Endothelial cell of umbilical vein (primary cell): ENCODE measurements at regions not wholly inside any gene's neighbourhood (a gene's known extent, or its start where the extent isn't known, plus 50 kb on each side); places are given as distances from the start of the nearest gene placed in this dataset.

Experiments used
- BruUV-seq: library from RNA; stranded (reverse); fragments of 400-500 nt; replicated peaks from 2 replicates; lab custom pipeline; 2021; lab: Mats Ljungman, UMichigan
- CTCF ChIA-PET: fragments of 300-600, 350-600 bp; sonication (Branson Sonifier 250); formaldehyde crosslinking; loops from one replicate; lab custom pipeline; 2021; ENCODE audit warnings: antibody characterized with exemption, inconsistent platforms; lab: Charles Lee
- POLR2A ChIA-PET: fragments of 300-600, 350-600 bp; sonication (Branson Sonifier 250); formaldehyde crosslinking; loops from one replicate; lab custom pipeline; 2021; ENCODE audit warnings: antibody characterized with exemption, inconsistent platforms; lab: Charles Lee
- DNase-seq: peaks from one replicate; pipeline ENCODE4 v3.0.0-alpha.2; 2011; ENCODE audit warnings: low read depth, low spot score
- FAIRE-seq: peaks from 2 replicates; lab custom pipeline; 2011; peaks lifted over from hg19 to GRCh38; lab: Jason Lieb, UNC
- H2AFZ ChIP-seq: 2 replicates; pipeline ENCODE4 v1.6.0; 2012; ENCODE audit warnings: low read depth, low read length, control low read depth, inconsistent platforms
- H3K27ac ChIP-seq: 2 replicates; pipeline ENCODE4 v1.5.1; 2011; ENCODE audit warnings: low read depth, mild to moderate bottlenecking, control low read depth, low read length, moderate library complexity; ENCODE audit not compliant: insufficient read depth
- H3K27me3 ChIP-seq, 2 experiments: 2 replicates each; pipeline versions ENCODE4 v1.6.0 to v1.6.1; 2011; ENCODE audit warnings: low read length in 2 of 2, mixed read lengths in 1 of 2; ENCODE audit not compliant: control insufficient read depth in 2 of 2, insufficient read depth in 2 of 2
- H3K36me3 ChIP-seq, 2 experiments: 2 replicates in 1 of 2; 3 replicates in 1 of 2; pipeline ENCODE4 v1.5.1; 2011; ENCODE audit warnings: low read length in 2 of 2, mild to moderate bottlenecking in 1 of 2, moderate library complexity in 1 of 2; ENCODE audit not compliant: control insufficient read depth in 2 of 2, insufficient read depth in 2 of 2; ENCODE audit errors: extremely low read depth in 1 of 2
- H3K4me1 ChIP-seq: 3 replicates; pipeline ENCODE4 v1.5.1; 2011; ENCODE audit warnings: mild to moderate bottlenecking, low read length; ENCODE audit not compliant: control insufficient read depth, insufficient read depth; ENCODE audit errors: extremely low read depth
- H3K4me2 ChIP-seq: 2 replicates; pipeline ENCODE4 v1.6.1; 2011; ENCODE audit warnings: low read length, control low read depth, mixed read lengths; ENCODE audit not compliant: insufficient read depth
- H3K4me3 ChIP-seq, 3 experiments: fragments of 200-600 bp in 1 of 3; sonication (generic), shearing (Covaris generic) in 1 of 3; replicated peaks in 1 of 3; 2 replicates each; pipeline ENCODE4 v1.5.1; 2011 to 2016; ENCODE audit warnings: control low read depth in 3 of 3, low read length in 3 of 3, mild to moderate bottlenecking in 2 of 3, inconsistent platforms in 1 of 3, low read depth in 1 of 3, moderate library complexity in 1 of 3; ENCODE audit not compliant: insufficient read depth in 1 of 3
- H3K79me2 ChIP-seq: 2 replicates; pipeline ENCODE4 v1.6.0; 2012; ENCODE audit warnings: low read length, inconsistent platforms; ENCODE audit not compliant: control insufficient read depth, insufficient read depth
- H3K9ac ChIP-seq: replicated peaks from 2 replicates; pipeline ENCODE3; 2011; ENCODE audit warnings: low read length, control low read depth; ENCODE audit not compliant: insufficient read depth; ENCODE audit errors: extremely low read depth
- H3K9me1 ChIP-seq: replicated peaks from 3 replicates; pipeline ENCODE4 v1.6.0; 2011; ENCODE audit warnings: mild to moderate bottlenecking, low read length; ENCODE audit not compliant: control insufficient read depth, insufficient read depth; ENCODE audit errors: extremely low read depth
- H3K9me3 ChIP-seq: replicated peaks from 2 replicates; pipeline ENCODE4 v1.5.1; 2012; ENCODE audit warnings: low read length, inconsistent platforms; ENCODE audit not compliant: control insufficient read depth, insufficient read depth
- H4K20me1 ChIP-seq: replicated peaks from 2 replicates; pipeline ENCODE3; 2011; ENCODE audit warnings: mild to moderate bottlenecking, low read length; ENCODE audit not compliant: control insufficient read depth, insufficient read depth; ENCODE audit errors: extremely low read depth
- EZH2 ChIP-seq: IDR thresholded peaks from 2 replicates; pipeline ENCODE4 v1.6.1; 2012; ENCODE audit warnings: borderline replicate concordance, low read depth, mild to moderate bottlenecking, moderate library complexity, low read length, inconsistent platforms; ENCODE audit not compliant: severe bottlenecking
- FOS ChIP-seq: IDR thresholded peaks from 2 replicates; pipeline ENCODE4 v1.6.1; 2011; ENCODE audit warnings: mild to moderate bottlenecking, low read length, moderate library complexity, borderline replicate concordance; ENCODE audit not compliant: insufficient read depth
- GATA2 ChIP-seq: IDR thresholded peaks from 2 replicates; pipeline ENCODE4 v1.7.0; 2011; ENCODE audit warnings: low read depth, mild to moderate bottlenecking, moderate library complexity, mixed read lengths, low read length; ENCODE audit not compliant: insufficient read length, insufficient read depth
- JUN ChIP-seq: IDR thresholded peaks from 2 replicates; pipeline ENCODE4 v1.6.1; 2011; ENCODE audit warnings: borderline replicate concordance, low read depth; ENCODE audit not compliant: insufficient read length, insufficient read depth
- MYC ChIP-seq: IDR thresholded peaks from one replicate; pipeline ENCODE4 v1.6.1; 2011; ENCODE audit warnings: mild to moderate bottlenecking, low read depth, low read length
- POLR2A ChIP-seq: IDR thresholded peaks from 2 replicates; pipeline ENCODE4 v1.6.1; 2012; ENCODE audit warnings: low read depth, mild to moderate bottlenecking, control low read depth, low read length
- POLR2AphosphoS5 ChIP-seq: IDR thresholded peaks from 2 replicates; pipeline ENCODE4 v1.6.1; 2012; ENCODE audit warnings: low read depth, mild to moderate bottlenecking, control low read depth, low read length, moderate library complexity; ENCODE audit not compliant: insufficient read depth
- dilution Hi-C: fragments of 300-500 bp; cut with MboI; formaldehyde crosslinking; loops from one replicate; pipeline ENCODE4 v1.15.0; 2019; ENCODE audit warnings: low sequenced_read_pairs; ENCODE audit not compliant: extremely low pct_ligation_motif_present
- intact Hi-C: fragments of 100-400 bp; cut with micrococcal nuclease; formaldehyde crosslinking; loops from one replicate; pipeline ENCODE4 v1.10.0; 2022
- TF ChIP-seq, protein P1 (sequence below): IDR thresholded peaks from 2 replicates; pipeline ENCODE4 v1.6.1; 2011; ENCODE audit not compliant: insufficient read depth, insufficient read length
- TF ChIP-seq, protein P2 (sequence below), 2 donors: IDR thresholded peaks; 1 replicate in 1 of 2; 2 replicates in 1 of 2; pipeline ENCODE4 v1.5.1; 2011; ENCODE audit warnings: low read length in 2 of 2, mild to moderate bottlenecking in 2 of 2, moderate library complexity in 2 of 2, control low read depth in 1 of 2, inconsistent platforms in 1 of 2, low read depth in 1 of 2; ENCODE audit not compliant: insufficient read depth in 1 of 2; ENCODE audit errors: extremely low read depth in 1 of 2

DNA sequence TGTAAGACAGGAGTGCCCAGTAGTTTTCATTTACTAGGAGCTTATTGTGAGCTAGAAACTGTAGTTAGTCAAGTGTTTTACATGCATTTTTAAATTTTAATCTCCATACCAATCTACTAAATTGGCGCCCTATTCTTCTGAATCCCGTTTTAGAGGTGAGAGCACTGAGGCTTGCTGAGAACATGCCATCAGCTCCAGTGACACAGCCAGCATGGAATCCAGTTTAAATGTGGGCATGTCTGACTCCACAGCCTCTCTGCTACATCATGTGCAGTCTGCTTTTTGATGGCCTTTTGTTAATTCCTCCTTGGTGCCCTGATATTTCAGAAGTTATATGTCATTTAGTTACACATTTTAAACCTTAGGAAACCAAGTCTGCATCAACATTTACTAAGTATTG lies 325.4 kb downstream of the DLEU7 start:
- no TSS peak for BruUV-seq
- H3K79me2 ChIP-seq, result no peaks in the 10 kb centered on the region
- H3K4me2 ChIP-seq, result no peak overlapping the region
- no peak overlapping the region for H2AFZ ChIP-seq
- no peak overlapping the region for H3K4me3 ChIP-seq
- H4K20me1 ChIP-seq, result no peaks in the 10 kb centered on the region
- H3K27ac ChIP-seq, result no peak overlapping the region
- DNase-seq, result no peak
- H3K36me3 ChIP-seq, result no peaks in the 10 kb centered on the region
- no peak for TF ChIP-seq FOS
- TF ChIP-seq, protein P1, sequence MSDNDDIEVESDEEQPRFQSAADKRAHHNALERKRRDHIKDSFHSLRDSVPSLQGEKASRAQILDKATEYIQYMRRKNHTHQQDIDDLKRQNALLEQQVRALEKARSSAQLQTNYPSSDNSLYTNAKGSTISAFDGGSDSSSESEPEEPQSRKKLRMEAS, result no peak
- no peak for TF ChIP-seq GATA2
- TF ChIP-seq EZH2, result no peak
- TF ChIP-seq, protein P2, sequence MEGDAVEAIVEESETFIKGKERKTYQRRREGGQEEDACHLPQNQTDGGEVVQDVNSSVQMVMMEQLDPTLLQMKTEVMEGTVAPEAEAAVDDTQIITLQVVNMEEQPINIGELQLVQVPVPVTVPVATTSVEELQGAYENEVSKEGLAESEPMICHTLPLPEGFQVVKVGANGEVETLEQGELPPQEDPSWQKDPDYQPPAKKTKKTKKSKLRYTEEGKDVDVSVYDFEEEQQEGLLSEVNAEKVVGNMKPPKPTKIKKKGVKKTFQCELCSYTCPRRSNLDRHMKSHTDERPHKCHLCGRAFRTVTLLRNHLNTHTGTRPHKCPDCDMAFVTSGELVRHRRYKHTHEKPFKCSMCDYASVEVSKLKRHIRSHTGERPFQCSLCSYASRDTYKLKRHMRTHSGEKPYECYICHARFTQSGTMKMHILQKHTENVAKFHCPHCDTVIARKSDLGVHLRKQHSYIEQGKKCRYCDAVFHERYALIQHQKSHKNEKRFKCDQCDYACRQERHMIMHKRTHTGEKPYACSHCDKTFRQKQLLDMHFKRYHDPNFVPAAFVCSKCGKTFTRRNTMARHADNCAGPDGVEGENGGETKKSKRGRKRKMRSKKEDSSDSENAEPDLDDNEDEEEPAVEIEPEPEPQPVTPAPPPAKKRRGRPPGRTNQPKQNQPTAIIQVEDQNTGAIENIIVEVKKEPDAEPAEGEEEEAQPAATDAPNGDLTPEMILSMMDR (IDR thresholded peaks at IDR 0.05; ENCODE audit: extremely low read depth in 1 of 2, insufficient read depth in 1 of 2, low read depth in 1 of 2, low read length in 2 of 2), result no peak
- TF ChIP-seq MYC, result no peak
- no peak for TF ChIP-seq POLR2AphosphoS5
- TF ChIP-seq POLR2A, result no peak
- TF ChIP-seq JUN, result no peak
- H3K27me3 ChIP-seq, result no peaks in the 10 kb centered on the region
- ChIA-PET CTCF (interaction anchor here (1.7 kb wide), 1 partner anchor 283 kb away, joined by 4 read pairs; no protein-coding TSS in a partner anchor), POLR2A (no interaction called here)
- no peak overlapping the region for H3K9ac ChIP-seq
- no peaks in the 10 kb centered on the region for H3K9me1 ChIP-seq
- H3K4me1 ChIP-seq, result no peaks in the 10 kb centered on the region
- dilution Hi-C loops, result no loop called here
- FAIRE-seq, result no peak
- no peaks in the 10 kb centered on the region for H3K9me3 ChIP-seq
- intact Hi-C loops, result no loop called here
